ENCODE measurements at regions not wholly inside any gene's neighbourhood (a gene's known extent, or its start where the extent isn't known, plus 50 kb on each side); places are given as distances from the start of the nearest gene placed in this dataset.

- peak; percentile 11 for DNase-seq (ENCODE audit: low spot score)
These were observed 721.9 kb upstream of the SLC10A2 start for GRCh38 chr13:103788061-103788652.

GRCh38 chr13:103772576-103772975 is 706.4 kb upstream of the SLC10A2 start:
- DNase-seq (ENCODE audit: low spot score): no peak

GRCh38 chr13:103762523-103762922 is 696.3 kb upstream of the SLC10A2 start:
- no peak for DNase-seq (ENCODE audit: low spot score)

GRCh38 chr13:103759361-103759760 is 693.1 kb upstream of the SLC10A2 start:
- DNase-seq (ENCODE audit: low spot score): no peak

GRCh38 chr13:103758222-103758621 is 692.0 kb upstream of the SLC10A2 start:
- DNase-seq (ENCODE audit: low spot score): no peak

GRCh38 chr13:103757361-103757760 is 691.1 kb upstream of the SLC10A2 start:
- no peak for DNase-seq (ENCODE audit: low spot score)

- no peak for DNase-seq (ENCODE audit: low spot score)
These were observed 688.6 kb upstream of the SLC10A2 start for GRCh38 chr13:103754783-103755182.

GRCh38 chr13:103734837-103735236 is 668.6 kb upstream of the SLC10A2 start:
- no peak for DNase-seq (ENCODE audit: low spot score)

- no peak for DNase-seq (ENCODE audit: low spot score)
These were observed 665.7 kb upstream of the SLC10A2 start for GRCh38 chr13:103731959-103732358.

GRCh38 chr13:103730407-103730806 is 664.2 kb upstream of the SLC10A2 start:
- no peak for DNase-seq (ENCODE audit: low spot score)

GRCh38 chr13:103726808-103727207 is 660.6 kb upstream of the SLC10A2 start:
- no peak for DNase-seq (ENCODE audit: low spot score)

- no peak for DNase-seq (ENCODE audit: low spot score)
These were observed 650.5 kb upstream of the SLC10A2 start for GRCh38 chr13:103716718-103717117.

GRCh38 chr13:103715335-103715734 is 649.1 kb upstream of the SLC10A2 start:
- DNase-seq (ENCODE audit: low spot score): no peak

GRCh38 chr13:103703246-103703645 is 637.0 kb upstream of the SLC10A2 start:
- DNase-seq (ENCODE audit: low spot score): no peak

GRCh38 chr13:103698000-103698399 is 631.8 kb upstream of the SLC10A2 start:
- DNase-seq (ENCODE audit: low spot score): no peak

- no peak for DNase-seq (ENCODE audit: low spot score)
These were observed 629.1 kb upstream of the SLC10A2 start for GRCh38 chr13:103695320-103695719.

- no peak for DNase-seq (ENCODE audit: low spot score)
These were observed 628.3 kb upstream of the SLC10A2 start for GRCh38 chr13:103694471-103694870.

- DNase-seq (ENCODE audit: low spot score): no peak
These were observed 627.8 kb upstream of the SLC10A2 start for GRCh38 chr13:103694033-103694432.

- DNase-seq (ENCODE audit: low spot score): no peak
These were observed 626.2 kb upstream of the SLC10A2 start for GRCh38 chr13:103692442-103692841.

GRCh38 chr13:103676329-103676728 is 610.1 kb upstream of the SLC10A2 start:
- no peak for DNase-seq (ENCODE audit: low spot score)

- DNase-seq (ENCODE audit: low spot score): no peak
These were observed 605.3 kb upstream of the SLC10A2 start for GRCh38 chr13:103671547-103671946.

- DNase-seq (ENCODE audit: low spot score): no peak
These were observed 597.8 kb upstream of the SLC10A2 start for GRCh38 chr13:103663996-103664395.

GRCh38 chr13:103656311-103656710 is 590.1 kb upstream of the SLC10A2 start:
- DNase-seq (ENCODE audit: low spot score): no peak

GRCh38 chr13:103640606-103641005 is 574.4 kb upstream of the SLC10A2 start:
- peak; percentile 11 for DNase-seq (ENCODE audit: low spot score)

- DNase-seq (ENCODE audit: low spot score): no peak
These were observed 573.1 kb upstream of the SLC10A2 start for GRCh38 chr13:103639326-103639725.

Measured in kidney tubule cell (primary cell).